Ishikawa (cell line): ENCODE measurements at regions not wholly inside any gene's neighbourhood (a gene's known extent, or its start where the extent isn't known, plus 50 kb on each side); places are given as distances from the start of the nearest gene placed in this dataset.

Source experiments
- CEBPB ChIP-seq: IDR thresholded peaks from 2 replicates; pipeline ENCODE4 v1.6.1; 2012
- CREB1 ChIP-seq: IDR thresholded peaks from 2 replicates; pipeline ENCODE4 v1.6.1; 2012; ENCODE audit warnings: low read depth
- EGR1 ChIP-seq: IDR thresholded peaks from 2 replicates; pipeline ENCODE4 v1.6.1; 2012
- EP300 ChIP-seq: IDR thresholded peaks from 2 replicates; pipeline ENCODE4 v1.6.1; 2012; ENCODE audit warnings: borderline replicate concordance
- FOXM1 ChIP-seq: IDR thresholded peaks from 2 replicates; pipeline ENCODE4 v1.6.1; 2012; ENCODE audit warnings: low read depth, borderline replicate concordance
- MAX ChIP-seq: IDR thresholded peaks from 2 replicates; pipeline ENCODE4 v1.6.1; 2012
- RAD21 ChIP-seq: IDR thresholded peaks from 2 replicates; pipeline ENCODE4 v1.6.1; 2012; ENCODE audit warnings: low read depth
- TAF1 ChIP-seq: IDR thresholded peaks from 2 replicates; pipeline ENCODE4 v1.6.1; 2012; ENCODE audit warnings: low read depth, mild to moderate bottlenecking
- TCF12 ChIP-seq: IDR thresholded peaks from 2 replicates; pipeline ENCODE4 v1.6.1; 2012; ENCODE audit warnings: low read depth
- TEAD4 ChIP-seq: IDR thresholded peaks from 2 replicates; pipeline ENCODE4 v1.6.1; 2012
- USF1 ChIP-seq: IDR thresholded peaks from 2 replicates; pipeline ENCODE4 v1.6.1; 2012
- YY1 ChIP-seq: IDR thresholded peaks from 2 replicates; pipeline ENCODE4 v1.6.1; 2012; ENCODE audit warnings: low read depth
- ZBTB7A ChIP-seq: IDR thresholded peaks from 2 replicates; pipeline ENCODE4 v1.6.1; 2012; ENCODE audit warnings: low read depth
- TF ChIP-seq, protein P1 (sequence below): IDR thresholded peaks from 2 replicates; pipeline ENCODE4 v1.6.1; 2012; ENCODE audit warnings: low read depth, mild to moderate bottlenecking

GRCh38 chr1:96979304-96980268 is 258.0 kb downstream of the PTBP2 start:
- TF ChIP-seq YY1 (no peak), ZBTB7A (no peak), USF1 (no peak), FOXM1 (no peak), EP300 (no peak), CEBPB (no peak), RAD21 (no peak), TAF1 (no peak), EGR1 (no peak), CREB1 (no peak), MAX (no peak), TCF12 (no peak), TEAD4 (no peak)
- TF ChIP-seq, protein P1, sequence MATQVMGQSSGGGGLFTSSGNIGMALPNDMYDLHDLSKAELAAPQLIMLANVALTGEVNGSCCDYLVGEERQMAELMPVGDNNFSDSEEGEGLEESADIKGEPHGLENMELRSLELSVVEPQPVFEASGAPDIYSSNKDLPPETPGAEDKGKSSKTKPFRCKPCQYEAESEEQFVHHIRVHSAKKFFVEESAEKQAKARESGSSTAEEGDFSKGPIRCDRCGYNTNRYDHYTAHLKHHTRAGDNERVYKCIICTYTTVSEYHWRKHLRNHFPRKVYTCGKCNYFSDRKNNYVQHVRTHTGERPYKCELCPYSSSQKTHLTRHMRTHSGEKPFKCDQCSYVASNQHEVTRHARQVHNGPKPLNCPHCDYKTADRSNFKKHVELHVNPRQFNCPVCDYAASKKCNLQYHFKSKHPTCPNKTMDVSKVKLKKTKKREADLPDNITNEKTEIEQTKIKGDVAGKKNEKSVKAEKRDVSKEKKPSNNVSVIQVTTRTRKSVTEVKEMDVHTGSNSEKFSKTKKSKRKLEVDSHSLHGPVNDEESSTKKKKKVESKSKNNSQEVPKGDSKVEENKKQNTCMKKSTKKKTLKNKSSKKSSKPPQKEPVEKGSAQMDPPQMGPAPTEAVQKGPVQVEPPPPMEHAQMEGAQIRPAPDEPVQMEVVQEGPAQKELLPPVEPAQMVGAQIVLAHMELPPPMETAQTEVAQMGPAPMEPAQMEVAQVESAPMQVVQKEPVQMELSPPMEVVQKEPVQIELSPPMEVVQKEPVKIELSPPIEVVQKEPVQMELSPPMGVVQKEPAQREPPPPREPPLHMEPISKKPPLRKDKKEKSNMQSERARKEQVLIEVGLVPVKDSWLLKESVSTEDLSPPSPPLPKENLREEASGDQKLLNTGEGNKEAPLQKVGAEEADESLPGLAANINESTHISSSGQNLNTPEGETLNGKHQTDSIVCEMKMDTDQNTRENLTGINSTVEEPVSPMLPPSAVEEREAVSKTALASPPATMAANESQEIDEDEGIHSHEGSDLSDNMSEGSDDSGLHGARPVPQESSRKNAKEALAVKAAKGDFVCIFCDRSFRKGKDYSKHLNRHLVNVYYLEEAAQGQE: no peak
